UCSD-AML1 (cell line): ENCODE measurements at regions not wholly inside any gene's neighbourhood (a gene's known extent, or its start where the extent isn't known, plus 50 kb on each side); places are given as distances from the start of the nearest gene placed in this dataset.
A peak's percentile ranks its signal among the peaks of the same experiment; 100 is the strongest.

Experiments used
- DNase-seq: peaks from one replicate; lab custom pipeline; 2025; ENCODE audit not compliant: unreplicated experiment; lab: John Stamatoyannopoulos, UW

DNA sequence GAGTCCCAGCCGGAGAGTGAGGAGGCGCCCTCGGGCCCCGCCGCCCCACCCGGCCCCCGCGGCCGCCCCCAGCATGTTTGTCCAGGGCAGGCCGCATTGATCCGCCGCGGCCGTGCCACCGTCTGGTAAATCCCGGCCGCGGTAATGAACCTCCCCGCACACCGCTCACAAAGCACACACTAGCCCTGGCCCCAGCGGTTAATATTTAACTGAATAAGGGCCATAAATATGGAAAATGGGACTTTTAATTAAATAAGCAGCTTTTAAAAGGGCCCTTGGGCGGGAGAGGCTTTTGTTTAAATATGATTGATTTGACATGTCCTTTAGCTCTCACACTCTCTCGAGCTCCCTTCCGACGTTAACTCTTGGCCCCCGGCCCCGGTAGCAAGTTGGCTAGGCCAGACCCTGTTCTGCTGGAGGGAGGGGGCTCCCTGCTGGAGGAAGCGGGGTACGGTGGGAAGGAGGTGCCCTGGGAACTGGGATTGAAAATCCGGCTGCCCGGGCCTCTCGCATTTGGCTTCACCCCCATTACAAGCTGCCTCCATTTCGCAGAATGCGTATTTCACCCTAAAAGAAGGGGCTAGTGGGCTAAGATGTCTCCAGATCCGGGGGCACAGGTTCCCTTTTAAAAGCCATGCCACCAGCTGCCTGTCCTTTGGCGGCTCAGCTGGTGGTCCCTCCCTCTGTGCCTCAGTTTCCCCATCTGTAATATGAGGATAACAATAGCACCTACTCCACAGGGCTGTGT lies 199.8 kb downstream of the RBM19 start:
- no peak for DNase-seq

DNA sequence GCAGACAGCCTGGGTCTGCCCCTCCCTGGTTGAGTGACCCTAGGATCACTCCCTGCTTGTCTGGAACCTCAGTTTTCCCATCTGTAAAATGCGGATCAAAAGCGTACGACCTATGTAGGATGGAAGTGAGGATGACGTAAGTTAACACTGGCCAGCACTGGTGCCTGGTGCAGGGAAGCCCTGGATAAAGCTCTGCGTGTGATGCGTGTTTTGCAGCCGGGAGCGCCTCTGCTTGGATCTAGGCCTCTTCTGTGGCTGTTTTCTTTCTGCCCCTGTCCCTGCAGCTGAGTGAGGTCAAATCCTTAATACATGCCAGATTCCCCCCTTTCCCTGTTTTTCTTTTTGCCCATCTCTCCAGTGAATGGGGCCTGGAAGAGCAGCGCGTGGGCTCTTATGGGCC lies 201.5 kb downstream of the RBM19 start:
- no peak for DNase-seq

- no peak for DNase-seq
Measured at GRCh38 chr12:113762882-113763816, 203.0 kb downstream of the RBM19 start.

- no peak for DNase-seq
Measured at GRCh38 chr12:113762155-113762881, 203.8 kb downstream of the RBM19 start.

DNA sequence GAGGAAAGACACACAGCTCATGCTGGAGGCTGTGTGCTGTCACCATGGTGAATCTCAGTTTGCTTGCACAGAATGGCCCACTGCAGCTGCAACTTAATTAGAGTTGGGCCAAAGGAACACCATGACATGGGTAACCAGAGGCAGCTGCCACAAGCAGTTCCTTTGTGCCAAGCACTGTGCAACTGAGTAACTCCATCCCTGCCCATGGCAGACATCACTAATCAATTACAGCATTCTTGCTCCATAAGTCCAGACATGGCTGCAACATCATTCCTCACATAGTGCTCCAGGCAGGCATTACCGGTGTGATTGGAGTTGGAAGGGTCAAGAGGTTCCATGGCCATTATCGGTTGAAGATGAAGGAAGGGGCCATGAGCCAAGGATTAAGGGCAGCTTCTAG lies 207.0 kb downstream of the RBM19 start:
- no peak for DNase-seq

- DNase-seq = no peak
Measured at GRCh38 chr12:113758165-113758924, 207.8 kb downstream of the RBM19 start.

GRCh38 chr12:113757221-113758002 lies 208.7 kb downstream of the RBM19 start:
- no peak for DNase-seq

GRCh38 chr12:113756609-113757008 lies 209.5 kb downstream of the RBM19 start:
- DNase-seq = no peak

- no peak for DNase-seq
Measured at GRCh38 chr12:113755098-113755497, 211.0 kb downstream of the RBM19 start.

- DNase-seq = no peak
Measured at GRCh38 chr12:113751513-113751912, 214.6 kb downstream of the RBM19 start.

- DNase-seq = no peak
Measured at GRCh38 chr12:113749433-113749815, 216.7 kb downstream of the RBM19 start.

GRCh38 chr12:113748707-113749432 lies 217.3 kb downstream of the RBM19 start:
- no peak for DNase-seq

- DNase-seq = no peak
Measured at GRCh38 chr12:113747017-113747416, 219.1 kb downstream of the RBM19 start.

- DNase-seq = no peak
Measured at GRCh38 chr12:113744802-113745395, 221.2 kb downstream of the RBM19 start.

- DNase-seq = no peak
Measured at GRCh38 chr12:113742801-113743200, 223.3 kb downstream of the RBM19 start.

DNA sequence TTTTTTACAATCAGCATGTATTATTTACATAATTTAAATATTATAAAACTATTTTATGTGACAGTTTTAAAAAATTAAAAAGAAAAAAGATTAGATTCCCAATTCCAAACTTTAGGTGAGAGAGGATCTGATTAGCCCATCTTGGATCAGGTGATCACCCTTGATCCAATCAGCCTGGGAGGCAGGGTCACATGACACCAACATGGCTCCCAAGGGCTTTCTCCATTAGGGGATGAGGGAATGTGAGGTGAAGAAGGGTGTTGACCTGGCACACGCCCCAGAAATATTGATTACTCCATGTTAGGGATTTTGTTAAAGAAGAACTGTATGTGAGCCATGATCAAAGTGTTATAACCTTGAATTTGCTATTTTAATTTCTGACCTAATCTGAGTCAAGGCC lies 225.4 kb downstream of the RBM19 start:
- DNase-seq = no peak

GRCh38 chr12:113735131-113735530 lies 231.0 kb downstream of the RBM19 start:
- DNase-seq = peak; percentile 23

GRCh38 chr12:113734503-113734902 lies 231.6 kb downstream of the RBM19 start:
- no peak for DNase-seq

DNA sequence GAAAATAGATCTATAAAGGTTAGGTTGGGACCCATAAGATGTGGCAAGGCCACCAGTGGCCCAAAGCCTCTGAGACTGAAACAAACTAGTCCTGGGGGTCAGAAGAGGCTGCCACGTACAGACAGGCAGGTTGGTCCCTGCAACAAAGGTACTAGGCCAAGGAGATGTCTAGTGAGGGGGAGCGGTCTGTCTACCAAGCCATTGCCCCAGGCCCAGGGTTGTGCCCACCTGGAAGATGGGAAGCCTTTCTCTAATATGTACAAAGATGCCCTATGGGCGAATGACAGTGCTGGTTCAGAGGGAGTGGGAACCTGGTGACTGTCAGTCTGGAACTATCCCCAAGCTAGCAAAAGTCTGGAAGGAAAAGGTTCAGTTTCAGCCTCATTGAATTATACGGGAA lies 233.2 kb downstream of the RBM19 start:
- DNase-seq = no peak
